ENCODE measurements at regions not wholly inside any gene's neighbourhood (a gene's known extent, or its start where the extent isn't known, plus 50 kb on each side); places are given as distances from the start of the nearest gene placed in this dataset.
"Not testable (repeated sequence)": the region's sequence is repeated elsewhere in the genome, so short reads cannot be mapped to it uniquely, and the experiment has no call there.

DNA sequence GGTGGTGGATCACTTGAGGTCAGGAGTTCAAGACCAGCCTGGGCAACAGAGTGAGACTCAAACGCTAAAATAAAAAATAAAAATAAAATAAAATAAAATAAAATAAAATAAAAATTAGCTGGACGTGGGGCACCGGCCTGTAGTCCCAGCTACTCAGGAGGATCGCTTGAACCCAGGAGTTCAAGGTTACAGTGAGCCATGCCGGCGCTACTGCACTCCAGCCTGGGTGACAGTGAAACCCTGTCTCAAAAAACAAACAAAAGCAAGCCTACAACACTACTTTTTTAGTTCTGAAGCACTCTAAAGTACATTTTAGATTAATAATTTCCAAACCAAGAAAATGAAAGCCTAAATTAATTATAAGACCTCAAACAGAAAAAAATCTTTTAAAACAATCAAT lies 56.2 kb upstream of the ZSCAN2 start:
- ATAC-seq = not testable (repeated sequence)

DNA sequence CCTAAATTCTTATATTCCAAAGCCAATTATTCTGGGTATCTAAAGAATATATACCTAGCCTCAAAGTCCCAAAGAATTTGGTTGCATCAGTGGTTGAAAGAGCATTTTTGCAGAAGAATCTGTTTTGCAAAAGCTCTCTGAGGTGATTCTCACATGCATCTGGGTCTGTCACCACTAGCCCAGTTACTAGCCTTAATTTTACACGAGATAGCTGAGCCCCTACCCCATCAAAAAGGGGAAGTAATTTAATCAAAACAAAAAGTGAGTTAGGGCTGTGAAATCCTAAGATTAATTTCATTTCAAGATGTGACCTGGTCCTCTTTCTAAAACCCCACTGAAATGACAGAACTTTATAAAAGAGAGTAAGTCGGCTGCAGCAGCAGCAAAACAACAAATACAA lies 53.7 kb upstream of the ZSCAN2 start:
- not testable (repeated sequence) for DNase-seq

More for the DNA sequence above, 56.2 kb upstream of the ZSCAN2 start:
- not testable (repeated sequence) for DNase-seq

DNA sequence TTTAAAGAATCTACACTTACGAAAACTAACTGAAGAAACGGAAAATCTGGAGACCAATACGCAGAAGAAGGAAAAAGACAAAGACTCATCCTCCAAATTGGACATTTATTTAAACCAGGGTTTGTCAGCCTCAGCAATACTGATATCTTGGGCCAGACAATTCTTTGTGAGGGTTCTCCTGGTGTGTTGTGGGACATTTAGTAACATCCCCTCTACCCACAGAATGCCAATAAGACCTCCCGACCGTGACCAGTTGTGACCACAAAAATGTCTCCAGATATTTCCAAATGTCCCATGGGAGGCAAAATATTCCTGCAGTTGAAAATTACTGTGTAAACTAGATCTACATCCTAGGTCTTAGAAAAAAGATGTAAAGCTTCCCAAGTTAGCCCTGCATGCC lies 50.3 kb upstream of the ZSCAN2 start:
- DNase-seq, ATAC-seq: not testable (repeated sequence)

More for the DNA sequence above, 53.7 kb upstream of the ZSCAN2 start:
- not testable (repeated sequence) for ATAC-seq
